K562 (cell line): ENCODE measurements at regions not wholly inside any gene's neighbourhood (a gene's known extent, or its start where the extent isn't known, plus 50 kb on each side); places are given as distances from the start of the nearest gene placed in this dataset.

Experiments used
- ATAC-seq: fragments of 200-7000 bp; cut with Tn5 transposase; 3 replicates; pipeline ENCODE4 v1.9.1; 2020; ENCODE audit warnings: moderate library complexity
- BruUV-seq: library from RNA; stranded (reverse); fragments of 400-500 nt; replicated peaks from 2 replicates; lab custom pipeline; 2021; lab: Mats Ljungman, UMichigan
- CTCF ChIA-PET: fragments of 300-600 bp; formaldehyde crosslinking; extraction: SDS; loops from one replicate; lab custom pipeline; 2021; ENCODE audit warnings: low intra/inter-chr PET ratio; lab: Yijun Ruan, JAX
- POLR2A ChIA-PET: fragments of 300-600, 350-650 bp; sonication (Branson Sonifier 250); formaldehyde crosslinking; extraction: SDS; loops from one replicate; lab custom pipeline; 2021; ENCODE audit warnings: antibody characterized with exemption, inconsistent platforms; lab: Yijun Ruan, JAX
- DNase-seq, 4 experiments: peaks; one replicate each; pipeline versions ENCODE4 v3.0.0 to v3.0.0-alpha.2; 2011 to 2018; ENCODE audit warnings: low spot score in 3 of 4, mixed read lengths in 3 of 4; ENCODE audit errors: extremely low read depth in 1 of 4
- FAIRE-seq: peaks from 2 replicates; lab custom pipeline; 2011; peaks lifted over from hg19 to GRCh38; lab: Jason Lieb, UNC
- H2AFZ ChIP-seq: 2 replicates; pipeline ENCODE4 v1.6.0; 2011; ENCODE audit warnings: low read depth, low read length, control low read depth, inconsistent platforms
- H3K27ac ChIP-seq: fragments of 200-600 bp; 3 replicates; pipeline ENCODE4 v1.8.0; 2011; ENCODE audit warnings: low read depth, mild to moderate bottlenecking, control low read depth, inconsistent platforms, low read length, moderate library complexity, mixed read lengths; ENCODE audit errors: extremely low read depth
- H3K27me3 ChIP-seq, 2 experiments: fragments of 300-600 bp in 1 of 2; 2 replicates in 1 of 2; 3 replicates in 1 of 2; pipeline versions ENCODE4 v1.6.0 to v1.8.0; 2011; ENCODE audit warnings: inconsistent platforms in 2 of 2, low read length in 2 of 2, mild to moderate bottlenecking in 1 of 2, mixed read lengths in 1 of 2, moderate library complexity in 1 of 2; ENCODE audit not compliant: control insufficient read depth in 2 of 2, insufficient read depth in 2 of 2
- H3K36me3 ChIP-seq: fragments of 300-600 bp; 3 replicates; pipeline ENCODE4 v1.8.0; 2011; ENCODE audit warnings: mild to moderate bottlenecking, low read length, inconsistent platforms; ENCODE audit not compliant: control insufficient read depth, insufficient read depth
- H3K4me1 ChIP-seq, 2 experiments: fragments of 200-600 bp in 1 of 2; replicated peaks in 1 of 2; 2 replicates in 1 of 2; 3 replicates in 1 of 2; pipeline versions ENCODE4 v1.5.1 to v1.8.0; 2011; ENCODE audit warnings: inconsistent platforms in 2 of 2, low read length in 2 of 2, mild to moderate bottlenecking in 1 of 2, mixed read lengths in 1 of 2, moderate library complexity in 1 of 2; ENCODE audit not compliant: control insufficient read depth in 2 of 2, insufficient read depth in 2 of 2
- H3K4me2 ChIP-seq: 2 replicates; pipeline ENCODE4 v1.6.1; 2011; ENCODE audit warnings: low read length, control low read depth, inconsistent platforms, mixed read lengths; ENCODE audit not compliant: insufficient read depth
- H3K4me3 ChIP-seq: fragments of 200-600 bp; sonication (generic), shearing (Covaris generic); 2 replicates; pipeline ENCODE4 v1.5.1; 2016; ENCODE audit warnings: control low read depth, inconsistent platforms
- H3K79me2 ChIP-seq: fragments of 200-600 bp; 3 replicates; pipeline ENCODE4 v1.8.0; 2011; ENCODE audit warnings: low read length, inconsistent platforms; ENCODE audit not compliant: control insufficient read depth, insufficient read depth
- H3K9ac ChIP-seq, 2 experiments: 2 replicates each; pipeline versions ENCODE4 v1.6.0 to v1.6.1; 2011; ENCODE audit warnings: low read depth in 2 of 2, low read length in 2 of 2, control low read depth in 1 of 2, inconsistent platforms in 1 of 2, mild to moderate bottlenecking in 1 of 2, mixed read lengths in 1 of 2; ENCODE audit not compliant: insufficient read depth in 1 of 2
- H3K9me1 ChIP-seq: one replicate; pipeline ENCODE4 v1.6.0; 2011; ENCODE audit warnings: inconsistent platforms, mild to moderate bottlenecking, low read length, moderate library complexity; ENCODE audit not compliant: control insufficient read depth, insufficient read depth
- H3K9me3 ChIP-seq: replicated peaks from 2 replicates; pipeline ENCODE4 v1.5.1; 2011; ENCODE audit warnings: low read depth, low read length, inconsistent platforms; ENCODE audit not compliant: control insufficient read depth, insufficient read depth
- H4K20me1 ChIP-seq: replicated peaks from 2 replicates; pipeline ENCODE4 v1.6.1; 2011; ENCODE audit warnings: low read length, inconsistent platforms, mixed read lengths; ENCODE audit not compliant: control insufficient read depth, insufficient read depth
- ETV6 ChIP-seq, 3 experiments: fragments of 150-350 bp in 1 of 3; sonication (generic) in 1 of 3; formaldehyde crosslinking in 1 of 3; IDR thresholded peaks; 2 replicates each; pipeline versions ENCODE4 v1.6.1 to v1.8.0; 2014 to 2022; ENCODE audit warnings: borderline replicate concordance in 2 of 3, low read depth in 2 of 3, antibody characterized with exemption in 1 of 3, low read length in 1 of 3, mild to moderate bottlenecking in 1 of 3, missing genetic modification reagents in 1 of 3
- EZH2 ChIP-seq: IDR thresholded peaks from 2 replicates; pipeline ENCODE4 v1.6.1; 2012; ENCODE audit warnings: low read depth, mild to moderate bottlenecking, inconsistent platforms, low read length, borderline replicate concordance
- KDM4B ChIP-seq, 2 experiments: fragments of 450-650 bp in 1 of 2; sonication (generic) in 1 of 2; IDR thresholded peaks; 2 replicates each; pipeline ENCODE4 v1.6.1; 2016 to 2017; ENCODE audit warnings: borderline replicate concordance in 2 of 2, antibody characterized with exemption in 1 of 2, low read depth in 1 of 2, mild to moderate bottlenecking in 1 of 2
- RCOR1 ChIP-seq, 2 experiments: IDR thresholded peaks; 2 replicates each; pipeline ENCODE4 v1.6.1; 2012; ENCODE audit warnings: low read depth in 2 of 2, low read length in 2 of 2, borderline replicate concordance in 1 of 2, improper control_type of control experiment in 1 of 2
- SRSF3 ChIP-seq: fragments of 200-400 bp; formaldehyde crosslinking; IDR thresholded peaks from 2 replicates; pipeline ENCODE4 v1.6.1; 2016; ENCODE audit warnings: mild to moderate bottlenecking, low read length, moderate library complexity; ENCODE audit not compliant: insufficient read depth
- U2AF2 ChIP-seq: fragments of 200-400 bp; formaldehyde crosslinking; optimal IDR thresholded peaks from 2 replicates; pipeline ENCODE3; 2017; ENCODE audit warnings: low read depth, mild to moderate bottlenecking, low read length
- XRCC3 ChIP-seq: fragments of 450-650 bp; IDR thresholded peaks from 2 replicates; pipeline ENCODE4 v1.6.1; 2017; ENCODE audit warnings: mild to moderate bottlenecking, moderate library complexity
- ZFPM2 ChIP-seq: fragments of 250-450 bp; sonication (Bioruptor Pico); IDR thresholded peaks from 2 replicates; pipeline ENCODE4 v1.5.1; 2022; ENCODE audit warnings: mild to moderate bottlenecking
- ZNF197 ChIP-seq: fragments of 200-800 bp; sonication (Bioruptor generic); IDR thresholded peaks from 2 replicates; pipeline ENCODE4 v1.6.1; 2016; ENCODE audit warnings: low read depth, missing genetic modification characterization, missing compliant biosample characterization
- WGBS: fragments of 100-300 bp; shearing (Covaris generic); methylation state at CpG from one replicate; pipeline ENCODE4 v1.1.6; 2016; ENCODE audit warnings: low coverage, mixed read lengths; ENCODE audit not compliant: insufficient coverage; ENCODE audit errors: missing lambda C conversion rate; 5-methylcytosine and 5-hydroxymethylcytosine counted together
- in situ Hi-C: fragments of 300-500 bp; cut with MboI; formaldehyde crosslinking; loops from 4 replicates; pipeline ENCODE4 v1.15.0; 2018; ENCODE audit warnings: inconsistent platforms, mixed read lengths
- intact Hi-C: fragments of 100-400 bp; cut with micrococcal nuclease; formaldehyde crosslinking; loops from 2 replicates; pipeline ENCODE4 v1.14.2; 2022
- TF ChIP-seq, protein P1 (sequence below): fragments of 250-450 bp; sonication (Bioruptor Pico); IDR thresholded peaks from 2 replicates; pipeline ENCODE4 v1.5.0; 2021; ENCODE audit warnings: mild to moderate bottlenecking, borderline replicate concordance
- TF ChIP-seq, protein P2 (sequence below), 2 experiments: fragments of 200-800 bp in 1 of 2; sonication (Bioruptor generic) in 1 of 2; sonication (generic) in 1 of 2; formaldehyde crosslinking in 1 of 2; IDR thresholded peaks in 1 of 2; conservative IDR thresholded peaks in 1 of 2; 2 replicates each; pipeline versions ENCODE4 v1.5.0 to v1.6.1; 2016 to 2020; ENCODE audit warnings: missing compliant biosample characterization in 1 of 2, missing genetic modification characterization in 1 of 2, missing genetic modification reagents in 1 of 2
- TF ChIP-seq, protein P3 (sequence below): IDR thresholded peaks from 2 replicates; pipeline ENCODE4 v1.6.1; 2012; ENCODE audit warnings: low read depth, low read length, improper control_type of control experiment, borderline replicate concordance
- TF ChIP-seq, protein P4 (sequence below): sonication (generic); formaldehyde crosslinking; IDR thresholded peaks from 2 replicates; pipeline ENCODE4 v1.8.0; 2022; ENCODE audit warnings: missing genetic modification reagents, mild to moderate bottlenecking, borderline replicate concordance

DNA sequence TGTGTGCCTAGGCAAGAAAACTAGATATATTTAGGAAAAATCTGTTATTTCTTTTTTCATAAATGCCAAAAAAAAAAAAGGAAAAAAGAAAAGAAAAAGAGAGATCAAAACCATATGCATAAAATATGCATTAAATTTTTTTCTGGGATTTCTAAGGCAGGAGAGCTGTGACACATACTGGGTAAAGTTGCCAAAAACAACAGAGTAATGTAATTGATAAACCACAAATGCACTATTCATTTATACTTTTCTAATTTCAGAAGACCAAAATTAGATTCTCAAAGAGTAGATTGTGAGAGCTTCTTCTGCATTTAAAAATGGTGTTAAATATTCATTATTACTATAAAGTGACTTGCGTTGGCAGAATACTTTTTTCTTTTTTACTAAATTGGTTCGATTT is 673.8 kb upstream of the MGAT4C start:
- intact Hi-C loops (no loop called here), in situ Hi-C loops (no loop called here)
- H4K20me1 ChIP-seq: no peaks in the 10 kb centered on the region
- no peak for TF ChIP-seq ETV6 (IDR thresholded peaks at IDR 0.05; ENCODE audit: borderline replicate concordance in 1 of 2, low read depth in 2 of 2, low read length in 1 of 2)
- TF ChIP-seq ETV6 (CRISPR knock-in tag; IDR thresholded peaks at IDR 0.05; ENCODE audit: borderline replicate concordance): no peak
- TF ChIP-seq, protein P1, sequence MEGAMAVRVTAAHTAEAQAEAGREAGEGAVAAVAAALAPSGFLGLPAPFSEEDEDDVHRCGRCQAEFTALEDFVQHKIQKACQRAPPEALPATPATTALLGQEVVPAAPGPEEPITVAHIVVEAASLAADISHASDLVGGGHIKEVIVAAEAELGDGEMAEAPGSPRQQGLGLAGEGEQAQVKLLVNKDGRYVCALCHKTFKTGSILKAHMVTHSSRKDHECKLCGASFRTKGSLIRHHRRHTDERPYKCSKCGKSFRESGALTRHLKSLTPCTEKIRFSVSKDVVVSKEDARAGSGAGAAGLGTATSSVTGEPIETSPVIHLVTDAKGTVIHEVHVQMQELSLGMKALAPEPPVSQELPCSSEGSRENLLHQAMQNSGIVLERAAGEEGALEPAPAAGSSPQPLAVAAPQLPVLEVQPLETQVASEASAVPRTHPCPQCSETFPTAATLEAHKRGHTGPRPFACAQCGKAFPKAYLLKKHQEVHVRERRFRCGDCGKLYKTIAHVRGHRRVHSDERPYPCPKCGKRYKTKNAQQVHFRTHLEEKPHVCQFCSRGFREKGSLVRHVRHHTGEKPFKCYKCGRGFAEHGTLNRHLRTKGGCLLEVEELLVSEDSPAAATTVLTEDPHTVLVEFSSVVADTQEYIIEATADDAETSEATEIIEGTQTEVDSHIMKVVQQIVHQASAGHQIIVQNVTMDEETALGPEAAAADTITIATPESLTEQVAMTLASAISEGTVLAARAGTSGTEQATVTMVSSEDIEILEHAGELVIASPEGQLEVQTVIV (CRISPR knock-in tag): no peak
- TF ChIP-seq SRSF3: no peak
- no peak for TF ChIP-seq U2AF2
- TF ChIP-seq XRCC3: no peak
- no peak for TF ChIP-seq ZFPM2 (CRISPR knock-in tag)
- no peak for TF ChIP-seq EZH2
- TF ChIP-seq, protein P2, sequence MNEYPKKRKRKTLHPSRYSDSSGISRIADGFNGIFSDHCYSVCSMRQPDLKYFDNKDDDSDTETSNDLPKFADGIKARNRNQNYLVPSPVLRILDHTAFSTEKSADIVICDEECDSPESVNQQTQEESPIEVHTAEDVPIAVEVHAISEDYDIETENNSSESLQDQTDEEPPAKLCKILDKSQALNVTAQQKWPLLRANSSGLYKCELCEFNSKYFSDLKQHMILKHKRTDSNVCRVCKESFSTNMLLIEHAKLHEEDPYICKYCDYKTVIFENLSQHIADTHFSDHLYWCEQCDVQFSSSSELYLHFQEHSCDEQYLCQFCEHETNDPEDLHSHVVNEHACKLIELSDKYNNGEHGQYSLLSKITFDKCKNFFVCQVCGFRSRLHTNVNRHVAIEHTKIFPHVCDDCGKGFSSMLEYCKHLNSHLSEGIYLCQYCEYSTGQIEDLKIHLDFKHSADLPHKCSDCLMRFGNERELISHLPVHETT (CRISPR knock-in tag; conservative IDR thresholded peaks at IDR 0.05 in 1 of 2, IDR thresholded peaks at IDR 0.05 in 1 of 2): no peak
- TF ChIP-seq, protein P3, sequence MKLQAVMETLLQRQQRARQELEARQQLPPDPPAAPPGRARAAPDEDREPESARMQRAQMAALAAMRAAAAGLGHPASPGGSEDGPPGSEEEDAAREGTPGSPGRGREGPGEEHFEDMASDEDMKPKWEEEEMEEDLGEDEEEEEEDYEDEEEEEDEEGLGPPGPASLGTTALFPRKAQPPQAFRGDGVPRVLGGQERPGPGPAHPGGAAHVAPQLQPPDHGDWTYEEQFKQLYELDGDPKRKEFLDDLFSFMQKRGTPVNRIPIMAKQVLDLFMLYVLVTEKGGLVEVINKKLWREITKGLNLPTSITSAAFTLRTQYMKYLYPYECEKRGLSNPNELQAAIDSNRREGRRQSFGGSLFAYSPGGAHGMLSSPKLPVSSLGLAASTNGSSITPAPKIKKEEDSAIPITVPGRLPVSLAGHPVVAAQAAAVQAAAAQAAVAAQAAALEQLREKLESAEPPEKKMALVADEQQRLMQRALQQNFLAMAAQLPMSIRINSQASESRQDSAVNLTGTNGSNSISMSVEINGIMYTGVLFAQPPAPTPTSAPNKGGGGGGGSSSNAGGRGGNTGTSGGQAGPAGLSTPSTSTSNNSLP: no peak
- no peak for TF ChIP-seq ZNF197 (CRISPR knock-in tag)
- no peak for TF ChIP-seq KDM4B (IDR thresholded peaks at IDR 0.05; ENCODE audit: borderline replicate concordance in 2 of 2, low read depth in 1 of 2)
- TF ChIP-seq, protein P4, sequence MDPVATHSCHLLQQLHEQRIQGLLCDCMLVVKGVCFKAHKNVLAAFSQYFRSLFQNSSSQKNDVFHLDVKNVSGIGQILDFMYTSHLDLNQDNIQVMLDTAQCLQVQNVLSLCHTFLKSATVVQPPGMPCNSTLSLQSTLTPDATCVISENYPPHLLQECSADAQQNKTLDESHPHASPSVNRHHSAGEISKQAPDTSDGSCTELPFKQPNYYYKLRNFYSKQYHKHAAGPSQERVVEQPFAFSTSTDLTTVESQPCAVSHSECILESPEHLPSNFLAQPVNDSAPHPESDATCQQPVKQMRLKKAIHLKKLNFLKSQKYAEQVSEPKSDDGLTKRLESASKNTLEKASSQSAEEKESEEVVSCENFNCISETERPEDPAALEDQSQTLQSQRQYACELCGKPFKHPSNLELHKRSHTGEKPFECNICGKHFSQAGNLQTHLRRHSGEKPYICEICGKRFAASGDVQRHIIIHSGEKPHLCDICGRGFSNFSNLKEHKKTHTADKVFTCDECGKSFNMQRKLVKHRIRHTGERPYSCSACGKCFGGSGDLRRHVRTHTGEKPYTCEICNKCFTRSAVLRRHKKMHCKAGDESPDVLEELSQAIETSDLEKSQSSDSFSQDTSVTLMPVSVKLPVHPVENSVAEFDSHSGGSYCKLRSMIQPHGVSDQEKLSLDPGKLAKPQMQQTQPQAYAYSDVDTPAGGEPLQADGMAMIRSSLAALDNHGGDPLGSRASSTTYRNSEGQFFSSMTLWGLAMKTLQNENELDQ (CRISPR knock-in tag): no peak
- TF ChIP-seq RCOR1 (IDR thresholded peaks at IDR 0.05; ENCODE audit: borderline replicate concordance in 1 of 2, low read depth in 2 of 2, low read length in 2 of 2): no peak
- no peaks in the 10 kb centered on the region for H3K79me2 ChIP-seq
- BruUV-seq: no TSS peak
- no peaks in the 10 kb centered on the region for H3K9me1 ChIP-seq
- FAIRE-seq (no peak), ATAC-seq (no peak), DNase-seq (no peak)
- no peaks in the 10 kb centered on the region for H3K27me3 ChIP-seq
- 0% methylated on average over 2 of the region's 2 CpGs for WGBS
- no peak overlapping the region for H3K4me3 ChIP-seq
- no peak overlapping the region for H3K4me2 ChIP-seq
- no peaks in the 10 kb centered on the region; the same call in 1 of the 2 replicates for H3K9me3 ChIP-seq
- no peaks in the 10 kb centered on the region for H3K4me1 ChIP-seq
- ChIA-PET POLR2A (no interaction called here), CTCF (no interaction called here)
- no peak overlapping the region for H3K9ac ChIP-seq
- no peaks in the 10 kb centered on the region for H3K36me3 ChIP-seq
- H3K27ac ChIP-seq: no peak overlapping the region
- no peak overlapping the region for H2AFZ ChIP-seq
